ENCODE measurements at regions not wholly inside any gene's neighbourhood (a gene's known extent, or its start where the extent isn't known, plus 50 kb on each side); places are given as distances from the start of the nearest gene placed in this dataset.
"Not testable (repeated sequence)": the region's sequence is repeated elsewhere in the genome, so short reads cannot be mapped to it uniquely, and the experiment has no call there.

GRCh38 chr7:125423458-125424155 lies 494.0 kb upstream of the POT1 start:
- no peak for DNase-seq
- no peak for TF ChIP-seq POLR2A (IDR thresholded peaks at IDR 0.05)
- TF ChIP-seq, protein P1, sequence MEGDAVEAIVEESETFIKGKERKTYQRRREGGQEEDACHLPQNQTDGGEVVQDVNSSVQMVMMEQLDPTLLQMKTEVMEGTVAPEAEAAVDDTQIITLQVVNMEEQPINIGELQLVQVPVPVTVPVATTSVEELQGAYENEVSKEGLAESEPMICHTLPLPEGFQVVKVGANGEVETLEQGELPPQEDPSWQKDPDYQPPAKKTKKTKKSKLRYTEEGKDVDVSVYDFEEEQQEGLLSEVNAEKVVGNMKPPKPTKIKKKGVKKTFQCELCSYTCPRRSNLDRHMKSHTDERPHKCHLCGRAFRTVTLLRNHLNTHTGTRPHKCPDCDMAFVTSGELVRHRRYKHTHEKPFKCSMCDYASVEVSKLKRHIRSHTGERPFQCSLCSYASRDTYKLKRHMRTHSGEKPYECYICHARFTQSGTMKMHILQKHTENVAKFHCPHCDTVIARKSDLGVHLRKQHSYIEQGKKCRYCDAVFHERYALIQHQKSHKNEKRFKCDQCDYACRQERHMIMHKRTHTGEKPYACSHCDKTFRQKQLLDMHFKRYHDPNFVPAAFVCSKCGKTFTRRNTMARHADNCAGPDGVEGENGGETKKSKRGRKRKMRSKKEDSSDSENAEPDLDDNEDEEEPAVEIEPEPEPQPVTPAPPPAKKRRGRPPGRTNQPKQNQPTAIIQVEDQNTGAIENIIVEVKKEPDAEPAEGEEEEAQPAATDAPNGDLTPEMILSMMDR (IDR thresholded peaks at IDR 0.05) = no peak
- Histone ChIP-seq H3K4me1 (no peaks in the 10 kb centered on the region), H3K4me3 (no peak overlapping the region), H3K36me3 (ENCODE audit: low read depth, missing control alignments) (no peaks in the 10 kb centered on the region), H3K27ac (no peak overlapping the region), H3K27me3 (no peaks in the 10 kb centered on the region), H3K9me3 (no peaks in the 10 kb centered on the region)
- intact Hi-C loops (cut with DNase I; ENCODE audit: low total_unique reads) = no loop called here

- 90 to 93% methylated on average over 3 of the region's 3 CpGs for WGBS, 2 donors
- intact Hi-C loops (cut with DNase I; ENCODE audit: low total_unique reads) = not testable (repeated sequence)
Observed at GRCh38 chr7:125421407-125421806, 491.8 kb upstream of the POT1 start.

DNA sequence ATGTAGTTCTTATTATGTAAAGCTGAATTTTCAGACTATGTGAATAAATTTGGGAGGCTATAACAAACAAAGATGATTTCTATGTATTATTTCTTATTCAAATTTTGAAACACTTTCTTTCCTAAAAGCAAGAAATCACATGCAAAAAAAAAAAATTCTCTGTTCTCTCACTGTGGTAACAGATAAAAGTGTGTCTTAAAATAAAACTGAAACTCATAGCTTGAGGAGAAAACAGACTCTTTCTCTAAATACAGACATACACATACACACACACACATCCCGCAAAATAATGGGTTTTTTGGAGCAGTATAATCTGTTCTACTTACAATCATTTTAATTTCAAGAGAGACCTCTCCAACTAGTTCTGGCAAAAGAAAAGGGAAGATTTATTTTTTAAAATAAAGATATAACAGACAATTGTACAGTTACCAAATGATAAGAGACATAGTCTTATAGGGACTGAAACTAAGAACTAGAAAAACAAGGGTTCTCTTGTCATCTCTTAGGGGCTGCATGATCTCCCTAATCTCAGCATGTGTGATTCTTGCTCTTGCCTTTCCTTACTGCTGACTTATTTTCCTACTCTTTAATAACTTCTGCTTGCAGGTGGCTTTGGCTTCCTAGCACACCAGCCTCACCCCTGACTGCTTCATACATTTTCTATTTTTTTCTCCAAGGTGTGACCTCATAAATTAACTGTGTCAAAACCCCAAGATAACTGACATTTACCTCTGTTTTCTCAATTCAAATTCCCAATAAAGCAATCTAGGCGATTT lies 483.5 kb upstream of the POT1 start:
- Histone ChIP-seq H3K27ac (no peak overlapping the region), H3K27me3 (no peaks in the 10 kb centered on the region), H3K9me3 (no peaks in the 10 kb centered on the region), H3K4me3 (no peak overlapping the region), H3K36me3 (ENCODE audit: low read depth, missing control alignments) (no peaks in the 10 kb centered on the region), H3K4me1 (no peaks in the 10 kb centered on the region)
- TF ChIP-seq, protein P1 (IDR thresholded peaks at IDR 0.05) = no peak
- TF ChIP-seq POLR2A (IDR thresholded peaks at IDR 0.05) = no peak
- DNase-seq = no peak
- 68 to 74% methylated on average over 2 of the region's 2 CpGs for WGBS, 2 donors
- intact Hi-C loops (cut with DNase I; ENCODE audit: low total_unique reads) = no loop called here

More at GRCh38 chr7:125421407-125421806, 491.8 kb upstream of the POT1 start:
- not testable (repeated sequence) for H3K36me3 ChIP-seq (ENCODE audit: low read depth, missing control alignments); H3K4me3 ChIP-seq; DNase-seq; H3K9me3 ChIP-seq; H3K4me1 ChIP-seq; H3K27ac ChIP-seq; H3K27me3 ChIP-seq

DNA sequence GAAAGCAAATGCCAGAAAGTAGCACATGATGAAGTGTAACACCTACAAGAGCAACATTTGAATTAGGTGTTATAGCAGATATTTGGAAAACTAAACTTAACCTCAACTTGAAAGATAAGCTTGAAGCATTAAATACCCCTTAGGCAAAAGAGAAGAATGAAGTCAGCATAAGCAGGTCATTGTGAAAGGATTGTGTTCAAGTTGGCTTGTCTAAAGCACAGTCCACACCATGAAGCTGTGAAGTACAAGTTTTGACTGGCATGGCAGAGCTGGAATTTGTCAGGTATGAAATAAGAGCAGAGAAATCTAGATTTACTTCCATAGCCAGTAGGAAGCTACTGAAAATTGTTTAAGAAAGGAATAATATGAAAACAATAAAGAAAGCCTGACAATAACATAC lies 480.3 kb upstream of the POT1 start:
- H3K4me1 ChIP-seq = no peaks in the 10 kb centered on the region
- intact Hi-C loops (cut with DNase I; ENCODE audit: low total_unique reads) = no loop called here
- DNase-seq = no peak
- H3K9me3 ChIP-seq = no peaks in the 10 kb centered on the region
- H3K4me3 ChIP-seq = no peak overlapping the region
- no peak overlapping the region for H3K27ac ChIP-seq
- TF ChIP-seq, protein P1 (IDR thresholded peaks at IDR 0.05) = no peak
- TF ChIP-seq POLR2A (IDR thresholded peaks at IDR 0.05) = no peak
- H3K36me3 ChIP-seq (ENCODE audit: low read depth, missing control alignments) = no peaks in the 10 kb centered on the region
- H3K27me3 ChIP-seq = no peaks in the 10 kb centered on the region

DNA sequence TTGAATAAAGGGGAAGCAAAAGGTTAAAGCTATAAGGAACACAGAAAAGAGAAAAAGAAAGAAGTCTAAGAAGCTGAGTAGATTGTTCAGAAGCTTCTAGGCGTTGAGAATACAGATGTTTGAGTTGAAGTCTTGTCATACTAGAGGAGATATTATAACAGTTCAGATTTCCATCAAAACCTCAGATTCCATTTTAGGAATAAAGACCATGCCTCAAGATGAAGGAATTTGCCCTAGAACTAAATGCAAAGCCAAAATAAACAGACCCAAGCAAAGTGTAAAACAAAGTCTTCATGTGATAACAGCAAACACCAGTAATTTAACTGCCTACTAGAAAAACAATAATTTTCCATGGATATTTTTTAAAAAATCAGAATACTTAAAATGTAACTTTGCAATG lies 476.5 kb upstream of the POT1 start:
- H3K4me1 ChIP-seq = no peaks in the 10 kb centered on the region

More for the DNA sequence above, 476.5 kb upstream of the POT1 start:
- no peak for DNase-seq
- Histone ChIP-seq H3K36me3 (ENCODE audit: low read depth, missing control alignments) (no peaks in the 10 kb centered on the region), H3K27ac (no peak overlapping the region), H3K4me3 (no peak overlapping the region), H3K27me3 (no peaks in the 10 kb centered on the region), H3K9me3 (no peaks in the 10 kb centered on the region)
- TF ChIP-seq, protein P1 (IDR thresholded peaks at IDR 0.05) = no peak
- TF ChIP-seq POLR2A (IDR thresholded peaks at IDR 0.05) = no peak
- WGBS, 2 donors = 68 to 78% methylated on average over 1 of the region's 1 CpG
- intact Hi-C loops (cut with DNase I; ENCODE audit: low total_unique reads) = no loop called here

All from testis (tissue), 2 donors.